A549 (cell line): ENCODE measurements at regions not wholly inside any gene's neighbourhood (a gene's known extent, or its start where the extent isn't known, plus 50 kb on each side); places are given as distances from the start of the nearest gene placed in this dataset.

ENCODE experiments used
- ZFP36 ChIP-seq: fragments of 450-650 bp; IDR thresholded peaks from 2 replicates; pipeline ENCODE4 v1.6.1; 2014; ENCODE audit warnings: borderline replicate concordance; ENCODE audit not compliant: partially characterized antibody
- TF ChIP-seq, protein P1 (sequence below): fragments of >200 bp; sonication (Bioruptor Twin); formaldehyde crosslinking; IDR thresholded peaks from 3 replicates; pipeline ENCODE4 v1.5.1; 2016

- no peak for TF ChIP-seq ZFP36
- TF ChIP-seq, protein P1, sequence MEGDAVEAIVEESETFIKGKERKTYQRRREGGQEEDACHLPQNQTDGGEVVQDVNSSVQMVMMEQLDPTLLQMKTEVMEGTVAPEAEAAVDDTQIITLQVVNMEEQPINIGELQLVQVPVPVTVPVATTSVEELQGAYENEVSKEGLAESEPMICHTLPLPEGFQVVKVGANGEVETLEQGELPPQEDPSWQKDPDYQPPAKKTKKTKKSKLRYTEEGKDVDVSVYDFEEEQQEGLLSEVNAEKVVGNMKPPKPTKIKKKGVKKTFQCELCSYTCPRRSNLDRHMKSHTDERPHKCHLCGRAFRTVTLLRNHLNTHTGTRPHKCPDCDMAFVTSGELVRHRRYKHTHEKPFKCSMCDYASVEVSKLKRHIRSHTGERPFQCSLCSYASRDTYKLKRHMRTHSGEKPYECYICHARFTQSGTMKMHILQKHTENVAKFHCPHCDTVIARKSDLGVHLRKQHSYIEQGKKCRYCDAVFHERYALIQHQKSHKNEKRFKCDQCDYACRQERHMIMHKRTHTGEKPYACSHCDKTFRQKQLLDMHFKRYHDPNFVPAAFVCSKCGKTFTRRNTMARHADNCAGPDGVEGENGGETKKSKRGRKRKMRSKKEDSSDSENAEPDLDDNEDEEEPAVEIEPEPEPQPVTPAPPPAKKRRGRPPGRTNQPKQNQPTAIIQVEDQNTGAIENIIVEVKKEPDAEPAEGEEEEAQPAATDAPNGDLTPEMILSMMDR: peak; percentile 57
These were observed 492.4 kb upstream of the FRG2C start for GRCh38 chr3:75171630-75172230.
